ENCODE measurements at regions not wholly inside any gene's neighbourhood (a gene's known extent, or its start where the extent isn't known, plus 50 kb on each side); places are given as distances from the start of the nearest gene placed in this dataset.

DNA sequence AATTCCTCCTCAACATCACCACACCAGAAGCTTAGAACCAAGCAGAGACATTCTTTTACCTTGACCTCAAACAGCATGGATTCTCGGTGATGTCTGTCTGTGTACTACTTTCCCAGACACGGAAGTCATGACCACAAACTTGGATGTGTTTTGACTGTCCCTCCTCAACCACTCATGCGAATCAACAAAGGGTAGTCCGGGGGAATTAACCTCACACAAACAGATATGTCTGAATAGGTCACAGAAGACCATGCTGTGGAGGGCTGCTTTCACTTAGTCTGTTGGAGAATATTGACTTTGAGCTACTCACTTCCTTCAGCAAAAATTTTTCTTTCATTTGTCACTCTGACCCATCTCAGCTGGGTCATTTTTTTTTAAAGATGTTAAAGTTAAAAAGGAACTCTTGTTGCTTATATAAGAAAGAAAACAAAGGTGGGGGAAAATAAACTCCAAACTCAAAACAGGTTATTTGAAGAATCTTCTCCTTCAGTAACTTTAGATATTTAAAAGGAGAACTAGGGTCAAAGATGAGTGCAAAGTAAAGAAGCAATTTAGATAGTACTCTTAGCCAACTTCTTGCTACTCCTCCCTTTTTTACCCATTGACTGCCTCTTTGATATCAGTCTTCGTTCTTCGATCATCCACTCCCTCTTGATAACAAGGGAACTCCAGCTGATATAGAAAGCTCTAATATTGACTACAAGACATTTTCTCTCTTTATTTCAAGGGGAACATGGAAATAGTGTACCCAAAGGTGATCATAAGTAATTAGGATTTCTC is 343.4 kb upstream of the CDH6 start:
- no peak for TF ChIP-seq EGR1 (IDR thresholded peaks at IDR 0.05; ENCODE audit: borderline replicate concordance, low read depth, low read length)
- no peak for TF ChIP-seq POLR2A (IDR thresholded peaks at IDR 0.05; ENCODE audit: control extremely low read depth in 1 of 2, low read depth in 2 of 2, low read length in 2 of 2)
- TF ChIP-seq GABPA (IDR thresholded peaks at IDR 0.05; ENCODE audit: borderline replicate concordance, insufficient read depth, low read length), result no peak

All from H1 (cell line).